ENCODE measurements at regions not wholly inside any gene's neighbourhood (a gene's known extent, or its start where the extent isn't known, plus 50 kb on each side); places are given as distances from the start of the nearest gene placed in this dataset.

DNA sequence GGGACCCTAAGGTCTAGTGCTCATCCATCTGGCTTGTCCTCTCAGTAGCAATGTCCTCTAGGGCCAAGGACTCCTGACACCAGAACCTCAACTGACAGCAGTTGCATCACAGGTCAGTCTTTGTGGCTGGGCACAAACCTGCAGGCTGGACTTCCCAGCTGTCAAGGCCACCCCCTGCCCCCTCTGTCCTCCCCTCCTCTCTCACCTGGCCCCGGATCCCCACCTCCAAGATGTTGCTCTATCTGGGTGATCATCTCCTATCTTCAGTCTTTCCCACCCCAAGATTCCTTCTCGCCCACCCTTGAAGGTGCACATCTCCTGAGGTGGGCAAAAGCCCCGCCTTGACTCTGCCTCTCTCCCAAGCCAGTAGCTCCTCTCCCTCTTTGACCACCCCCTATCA lies 131.8 kb upstream of the SRSF6 start:
- Mint-ChIP-seq H3K27me3 (peaks cover 5% of the 10 kb centered on the region), H3K4me1 (no peaks in the 10 kb centered on the region), H3K4me3 (no peak overlapping the region), H3K9me3 (peaks cover 2% of the 10 kb centered on the region), H3K36me3 (ENCODE audit: low read depth) (no peaks in the 10 kb centered on the region), H3K27ac (no peak overlapping the region)
- ChIA-PET POLR2A (no interaction called here), CTCF (no interaction called here)
- no peak for DNase-seq
- no peak for ATAC-seq (ENCODE audit: low read depth)
- intact Hi-C loops (cut with micrococcal nuclease) = no loop called here
- TF ChIP-seq, protein P1, sequence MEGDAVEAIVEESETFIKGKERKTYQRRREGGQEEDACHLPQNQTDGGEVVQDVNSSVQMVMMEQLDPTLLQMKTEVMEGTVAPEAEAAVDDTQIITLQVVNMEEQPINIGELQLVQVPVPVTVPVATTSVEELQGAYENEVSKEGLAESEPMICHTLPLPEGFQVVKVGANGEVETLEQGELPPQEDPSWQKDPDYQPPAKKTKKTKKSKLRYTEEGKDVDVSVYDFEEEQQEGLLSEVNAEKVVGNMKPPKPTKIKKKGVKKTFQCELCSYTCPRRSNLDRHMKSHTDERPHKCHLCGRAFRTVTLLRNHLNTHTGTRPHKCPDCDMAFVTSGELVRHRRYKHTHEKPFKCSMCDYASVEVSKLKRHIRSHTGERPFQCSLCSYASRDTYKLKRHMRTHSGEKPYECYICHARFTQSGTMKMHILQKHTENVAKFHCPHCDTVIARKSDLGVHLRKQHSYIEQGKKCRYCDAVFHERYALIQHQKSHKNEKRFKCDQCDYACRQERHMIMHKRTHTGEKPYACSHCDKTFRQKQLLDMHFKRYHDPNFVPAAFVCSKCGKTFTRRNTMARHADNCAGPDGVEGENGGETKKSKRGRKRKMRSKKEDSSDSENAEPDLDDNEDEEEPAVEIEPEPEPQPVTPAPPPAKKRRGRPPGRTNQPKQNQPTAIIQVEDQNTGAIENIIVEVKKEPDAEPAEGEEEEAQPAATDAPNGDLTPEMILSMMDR (IDR thresholded peaks at IDR 0.05) = no peak

DNA sequence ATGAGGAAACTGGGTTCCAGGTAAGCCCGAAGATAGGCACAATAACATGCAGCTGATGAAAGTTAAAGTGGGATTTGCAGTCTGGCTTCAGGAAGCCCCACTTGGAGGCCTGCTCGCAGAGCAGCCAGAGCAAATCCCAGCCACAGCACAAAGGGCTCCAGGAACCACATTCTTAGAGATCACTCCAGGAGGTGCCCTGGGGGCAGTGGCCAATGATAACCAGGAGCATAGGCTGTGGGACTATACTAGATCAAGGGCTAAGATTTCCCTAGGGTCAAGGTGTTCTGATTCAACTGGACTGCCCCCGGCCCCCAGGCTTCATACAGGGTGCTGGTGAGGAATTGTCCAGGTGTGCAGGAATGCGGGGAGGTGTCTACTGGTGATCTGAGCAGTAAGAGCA lies 133.9 kb upstream of the PTPRT start:
- Mint-ChIP-seq H3K27me3 (peaks cover 5% of the 10 kb centered on the region), H3K9me3 (peaks cover 2% of the 10 kb centered on the region), H3K27ac (no peak overlapping the region), H3K4me1 (no peaks in the 10 kb centered on the region), H3K4me3 (no peak overlapping the region), H3K36me3 (ENCODE audit: low read depth) (no peaks in the 10 kb centered on the region)
- TF ChIP-seq, protein P1 (IDR thresholded peaks at IDR 0.05) = no peak
- no peak for DNase-seq
- no peak for ATAC-seq (ENCODE audit: low read depth)
- CTCF ChIA-PET = no interaction called here
- POLR2A ChIA-PET = no interaction called here
- intact Hi-C loops (cut with micrococcal nuclease) = no loop called here

DNA sequence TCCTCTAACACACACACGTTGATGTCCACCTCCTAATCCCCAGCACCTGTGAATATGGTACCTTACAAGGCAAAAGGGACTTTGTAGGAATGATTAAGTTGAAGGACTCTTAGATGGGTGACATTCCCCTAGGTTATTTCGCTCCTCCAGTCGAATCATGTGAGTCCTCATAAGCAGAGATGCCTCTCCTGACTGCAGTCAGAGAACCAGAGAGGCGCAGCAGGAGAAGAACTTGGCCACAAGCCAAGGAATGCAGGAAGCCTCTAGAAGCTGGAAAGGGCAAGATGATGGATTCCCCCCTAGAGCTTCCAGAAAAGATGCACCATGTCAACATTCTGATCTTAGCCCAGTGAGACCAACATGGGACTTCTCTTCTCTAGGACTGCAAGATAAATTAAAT lies 133.1 kb upstream of the PTPRT start:
- CTCF ChIA-PET = no interaction called here

DNA sequence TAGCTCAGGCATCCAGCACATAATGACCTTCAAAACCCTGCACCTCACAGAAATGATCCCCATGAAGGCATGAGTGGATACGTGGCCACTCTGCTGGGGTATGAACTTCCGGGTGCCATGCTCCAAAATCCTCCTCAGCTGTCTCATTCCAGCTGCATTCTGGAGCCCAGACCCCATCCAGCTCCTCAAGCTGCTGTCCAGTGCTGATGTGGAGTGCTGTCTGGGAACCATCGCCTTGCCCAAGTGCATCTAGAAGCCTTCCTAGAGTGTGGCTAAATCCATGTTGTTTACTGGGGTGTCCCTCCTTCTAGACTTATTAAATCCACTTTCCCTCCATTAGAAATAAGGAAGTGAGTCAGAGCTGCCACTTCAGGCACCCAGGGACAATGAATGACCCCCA lies 130.8 kb upstream of the PTPRT start:
- DNase-seq = no peak
- H3K27ac Mint-ChIP-seq = no peak overlapping the region
- CTCF ChIA-PET = no interaction called here
- no peak for ATAC-seq (ENCODE audit: low read depth)
- H3K4me1 Mint-ChIP-seq = no peaks in the 10 kb centered on the region
- H3K27me3 Mint-ChIP-seq = no peaks in the 10 kb centered on the region
- intact Hi-C loops (cut with micrococcal nuclease) = no loop called here
- TF ChIP-seq, protein P1 (IDR thresholded peaks at IDR 0.05) = no peak
- H3K4me3 Mint-ChIP-seq = no peak overlapping the region
- POLR2A ChIA-PET = no interaction called here
- H3K36me3 Mint-ChIP-seq (ENCODE audit: low read depth) = no peaks in the 10 kb centered on the region
- H3K9me3 Mint-ChIP-seq = no peaks in the 10 kb centered on the region

More for the DNA sequence above, 133.1 kb upstream of the PTPRT start:
- intact Hi-C loops (cut with micrococcal nuclease) = no loop called here
- no peak overlapping the region for H3K4me3 Mint-ChIP-seq
- H3K36me3 Mint-ChIP-seq (ENCODE audit: low read depth) = no peaks in the 10 kb centered on the region
- H3K4me1 Mint-ChIP-seq = no peaks in the 10 kb centered on the region
- DNase-seq = no peak
- H3K9me3 Mint-ChIP-seq = peaks cover 2% of the 10 kb centered on the region
- ATAC-seq (ENCODE audit: low read depth) = no peak
- H3K27ac Mint-ChIP-seq = no peak overlapping the region
- TF ChIP-seq, protein P1 (IDR thresholded peaks at IDR 0.05) = no peak
- peaks cover 5% of the 10 kb centered on the region for H3K27me3 Mint-ChIP-seq
- POLR2A ChIA-PET = no interaction called here

DNA sequence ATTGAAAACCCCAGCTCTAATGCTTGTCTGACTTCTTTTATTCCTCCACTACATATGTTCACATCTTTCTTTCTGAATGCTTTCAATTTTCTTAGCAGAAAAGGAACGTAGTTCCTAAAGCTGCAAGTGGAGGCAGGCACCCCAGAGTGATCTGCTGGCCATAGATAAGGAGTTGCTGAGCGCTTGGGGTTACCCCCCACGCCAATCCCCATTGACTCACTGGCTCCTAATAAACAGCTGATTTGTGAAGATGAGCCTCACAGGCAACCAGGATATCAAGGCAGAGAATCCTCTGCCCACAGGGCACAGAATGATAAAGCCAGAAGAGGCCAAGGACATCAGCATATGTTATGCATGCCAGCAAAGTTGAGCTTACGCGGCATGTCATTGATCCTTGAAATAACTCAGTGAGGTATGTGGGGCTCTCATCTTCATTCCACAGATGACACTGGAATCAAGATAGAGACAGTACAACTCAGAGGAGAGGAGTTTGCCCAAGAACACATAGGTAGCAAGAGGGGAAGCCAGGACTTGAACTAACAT lies 129.1 kb upstream of the PTPRT start:
- intact Hi-C loops (cut with micrococcal nuclease) = no loop called here
- ChIA-PET CTCF (no interaction called here), POLR2A (no interaction called here)
- no peak for ATAC-seq (ENCODE audit: low read depth)
- no peak for DNase-seq
- H3K27ac Mint-ChIP-seq = no peak overlapping the region
- no peaks in the 10 kb centered on the region for H3K36me3 Mint-ChIP-seq (ENCODE audit: low read depth)
- TF ChIP-seq, protein P1 (IDR thresholded peaks at IDR 0.05) = no peak
- no peaks in the 10 kb centered on the region for H3K27me3 Mint-ChIP-seq
- H3K4me1 Mint-ChIP-seq = no peaks in the 10 kb centered on the region
- no peak overlapping the region for H3K4me3 Mint-ChIP-seq
- H3K9me3 Mint-ChIP-seq = no peaks in the 10 kb centered on the region
